Stimulated activated naive CD8-positive, alpha-beta T cell treated with anti-CD3 and anti-CD28 coated beads, Interleukin-15, Interleukin-2, amounts not matched to agents 100 U/mL and 50 U/mL, for 24 hours (primary cell): ENCODE measurements at regions not wholly inside any gene's neighbourhood (a gene's known extent, or its start where the extent isn't known, plus 50 kb on each side); places are given as distances from the start of the nearest gene placed in this dataset.

Source experiments
- ATAC-seq: fragments of 150-1000 bp; cut with Tn5 transposase; one replicate; pipeline ENCODE4 v1.10.0; 2021
- DNase-seq: peaks from one replicate; pipeline ENCODE4 v3.0.0; 2021

DNA sequence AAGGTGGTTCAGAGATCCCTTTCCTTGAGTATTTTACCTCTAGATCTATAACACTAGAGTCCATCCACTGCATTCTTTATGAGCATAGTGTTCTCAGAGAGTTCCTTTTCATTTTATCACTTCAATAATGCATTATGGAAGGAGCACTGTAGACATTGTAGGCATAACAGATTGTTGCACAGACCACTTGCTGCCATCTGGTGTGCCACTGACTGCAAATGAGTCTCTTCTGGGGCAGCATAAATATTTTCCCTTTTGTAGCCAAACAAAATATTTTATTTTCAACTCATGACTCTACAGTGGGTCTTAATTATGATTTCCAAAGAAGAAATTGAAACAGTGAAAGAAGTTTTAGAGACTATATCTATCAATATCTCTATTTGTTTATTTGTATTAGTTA is 290.4 kb downstream of the OLFM3 start:
- DNase-seq (no peak), ATAC-seq (no peak)

DNA sequence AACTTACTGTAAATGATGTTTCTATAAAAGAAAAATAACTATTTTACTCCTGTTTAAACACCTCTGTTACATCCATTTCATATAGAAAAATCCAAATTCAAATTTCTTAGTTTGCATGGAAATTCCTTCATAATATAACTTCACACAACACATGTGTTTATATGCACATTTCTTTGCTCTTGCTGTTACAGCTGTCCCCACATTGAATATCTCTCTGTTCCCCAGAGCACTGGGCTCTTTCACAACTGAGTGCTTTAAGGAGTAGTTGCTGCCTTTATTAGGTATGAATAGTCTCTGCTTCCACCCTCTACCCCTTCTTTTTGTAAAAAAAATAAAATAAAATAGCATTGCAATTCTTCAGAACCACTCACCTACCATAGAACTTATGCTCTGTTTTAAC is 287.0 kb downstream of the OLFM3 start:
- no peak for ATAC-seq
- DNase-seq = no peak

- ATAC-seq = no peak
Measured at GRCh38 chr1:101713760-101714159, 283.0 kb downstream of the OLFM3 start.

GRCh38 chr1:101723415-101723814 is 273.3 kb downstream of the OLFM3 start:
- DNase-seq = no peak
- no peak for ATAC-seq

More at GRCh38 chr1:101713760-101714159, 283.0 kb downstream of the OLFM3 start:
- DNase-seq = no peak

GRCh38 chr1:101728029-101728428 is 268.7 kb downstream of the OLFM3 start:
- DNase-seq (no peak), ATAC-seq (no peak)

DNA sequence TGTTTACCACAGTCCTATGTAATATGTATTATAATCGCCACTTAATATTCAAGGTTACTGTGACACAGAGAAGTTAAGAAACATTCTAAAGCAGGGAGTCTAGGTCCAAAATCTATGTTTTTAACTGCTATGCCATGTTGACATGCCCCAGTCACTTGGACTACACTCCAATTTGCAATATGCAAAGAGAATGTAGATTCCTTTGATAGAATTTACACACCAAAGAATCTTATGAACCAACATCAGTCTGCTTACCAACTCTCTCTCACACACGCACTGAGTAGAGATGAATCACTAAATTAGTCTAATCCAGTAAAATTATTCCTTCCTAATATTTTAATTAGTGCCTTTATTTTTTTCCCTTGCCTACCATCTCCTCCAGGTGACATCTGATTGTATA is 266.2 kb downstream of the OLFM3 start:
- ATAC-seq (no peak), DNase-seq (no peak)

GRCh38 chr1:101732261-101732660 is 264.5 kb downstream of the OLFM3 start:
- DNase-seq = no peak
- ATAC-seq = no peak

GRCh38 chr1:101733340-101733739 is 263.4 kb downstream of the OLFM3 start:
- no peak for DNase-seq
- ATAC-seq = no peak

DNA sequence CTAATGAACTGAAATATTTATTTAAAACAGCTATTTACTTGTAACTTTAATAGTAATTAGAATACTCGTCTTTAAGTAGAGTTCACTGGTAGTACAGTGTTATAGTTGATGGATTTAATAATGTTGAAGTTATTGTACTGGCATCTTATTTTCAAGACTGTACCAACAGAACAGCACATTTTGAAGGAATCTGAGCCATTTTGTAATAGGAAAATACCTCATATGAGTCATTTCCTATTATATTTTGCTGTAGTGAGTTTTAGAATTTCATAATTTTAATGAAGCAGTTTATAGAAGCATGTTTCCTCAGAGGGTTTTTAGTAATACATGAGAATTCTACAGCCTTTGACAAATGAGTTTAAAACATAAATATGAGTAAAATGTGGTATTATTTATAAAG is 258.3 kb downstream of the OLFM3 start:
- DNase-seq (no peak), ATAC-seq (no peak)

DNA sequence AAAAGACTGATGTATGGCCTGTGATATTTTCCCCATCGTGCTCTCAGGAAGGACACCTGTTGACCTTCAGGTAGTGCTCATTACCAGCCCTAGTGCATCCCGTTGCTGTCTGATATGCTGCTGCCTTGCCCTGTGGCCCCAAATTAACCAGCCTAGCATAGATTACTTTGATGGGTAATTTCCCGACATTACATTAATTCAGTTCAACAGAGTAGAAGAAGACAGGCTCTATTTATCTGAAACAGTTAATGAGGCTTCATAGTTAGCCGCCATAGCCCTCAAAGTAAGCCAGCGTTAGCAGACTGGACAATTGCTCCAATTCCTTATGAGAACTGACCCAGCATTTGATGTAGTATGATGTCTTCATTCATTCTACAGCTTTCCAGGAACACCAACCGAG is 257.6 kb downstream of the OLFM3 start:
- no peak for ATAC-seq
- DNase-seq = no peak

DNA sequence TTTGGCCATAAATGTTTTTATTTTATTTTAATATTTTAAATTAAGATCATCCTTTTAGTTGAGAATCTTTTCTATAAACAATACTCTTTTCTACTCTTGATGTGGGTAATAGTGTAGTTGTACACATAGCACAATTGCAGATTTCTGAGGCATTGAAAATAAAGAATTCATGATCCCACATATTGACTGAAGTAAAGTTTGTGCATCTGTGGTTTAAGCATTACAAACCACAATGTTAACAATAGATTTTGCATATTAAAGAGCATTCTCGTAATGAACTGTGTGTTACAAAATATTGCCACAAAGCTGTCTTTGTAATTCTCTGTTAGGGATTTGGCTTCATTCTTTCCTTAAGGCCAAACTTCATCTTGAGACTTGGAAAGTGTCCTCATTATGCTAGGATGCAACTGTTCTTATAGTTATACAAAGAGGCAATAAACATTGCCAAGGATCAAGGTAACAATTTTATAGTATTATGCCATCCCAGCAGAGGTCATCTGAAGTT is 256.8 kb downstream of the OLFM3 start:
- no peak for DNase-seq
- ATAC-seq = no peak

GRCh38 chr1:101741910-101742309 is 254.8 kb downstream of the OLFM3 start:
- no peak for ATAC-seq

GRCh38 chr1:101742509-101742908 is 254.2 kb downstream of the OLFM3 start:
- DNase-seq (no peak), ATAC-seq (no peak)

More at GRCh38 chr1:101741910-101742309, 254.8 kb downstream of the OLFM3 start:
- DNase-seq = no peak

GRCh38 chr1:101745551-101746270 is 251.0 kb downstream of the OLFM3 start:
- DNase-seq (no peak), ATAC-seq (no peak)

GRCh38 chr1:101748077-101748476 is 248.6 kb downstream of the OLFM3 start:
- no peak for DNase-seq
- ATAC-seq = no peak
